GM21360 (cell line): ENCODE measurements at regions not wholly inside any gene's neighbourhood (a gene's known extent, or its start where the extent isn't known, plus 50 kb on each side); places are given as distances from the start of the nearest gene placed in this dataset.
"Not testable (repeated sequence)": the region's sequence is repeated elsewhere in the genome, so short reads cannot be mapped to it uniquely, and the experiment has no call there.

Experiments
- ATAC-seq: cut with Tn5 transposase; IDR thresholded peaks from one replicate; pipeline ENCODE4 v1.9.1; 2021; ENCODE audit warnings: mild to moderate bottlenecking, moderate library complexity; ENCODE audit not compliant: unreplicated experiment

- ATAC-seq: no peak
Observed at GRCh38 chr11:13134886-13135285, 125.8 kb downstream of the RASSF10 start.

DNA sequence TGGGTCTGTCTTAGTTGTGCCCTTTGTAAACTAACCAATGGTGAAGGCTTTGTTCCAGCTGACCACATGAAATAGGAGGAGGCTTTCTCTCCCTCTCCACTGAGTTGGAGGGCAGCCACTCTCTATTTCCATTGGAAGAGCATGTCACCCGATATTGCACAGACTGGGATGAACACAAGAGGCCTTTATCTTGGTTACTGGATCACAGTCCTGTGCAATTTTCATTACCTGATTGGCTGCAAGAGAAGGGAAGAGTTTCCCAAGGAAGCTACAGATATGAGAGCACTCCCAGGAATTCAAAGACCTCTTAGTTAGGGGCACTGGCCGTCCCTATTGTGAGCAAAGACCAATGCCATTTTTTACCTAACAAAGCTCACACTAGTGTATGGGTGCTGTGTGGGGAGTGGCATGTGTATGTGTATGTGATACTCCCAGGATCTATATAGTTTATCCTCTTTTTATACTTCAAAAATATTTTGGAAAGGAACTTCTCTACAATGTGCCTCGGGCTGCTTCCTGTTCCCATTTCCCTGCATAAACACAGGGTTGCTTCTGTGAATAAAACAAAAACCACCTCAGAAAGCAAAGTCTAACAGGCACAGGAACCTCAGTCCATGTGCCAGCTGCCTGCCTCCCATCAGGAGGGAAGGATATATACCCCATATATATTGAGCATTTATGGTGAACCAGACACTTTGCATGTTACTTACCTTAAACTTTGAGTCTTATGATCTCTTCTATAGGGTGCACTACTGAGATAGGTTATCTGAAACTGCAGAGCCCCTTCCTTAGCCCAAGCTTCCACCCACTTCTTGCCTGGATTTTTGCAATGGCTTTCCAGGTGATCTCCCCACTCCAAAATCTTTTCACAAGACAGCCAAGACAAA lies 126.5 kb downstream of the RASSF10 start:
- no peak for ATAC-seq

GRCh38 chr11:13136272-13136596 lies 127.1 kb downstream of the RASSF10 start:
- ATAC-seq: no peak

- ATAC-seq: no peak
Observed at GRCh38 chr11:13137844-13138301, 128.8 kb downstream of the RASSF10 start.

GRCh38 chr11:13139085-13139484 lies 130.0 kb downstream of the RASSF10 start:
- not testable (repeated sequence) for ATAC-seq

- ATAC-seq: no peak
Observed at GRCh38 chr11:13140028-13140870, 131.1 kb downstream of the RASSF10 start.

GRCh38 chr11:13140873-13141655 lies 131.9 kb downstream of the RASSF10 start:
- ATAC-seq: no peak

DNA sequence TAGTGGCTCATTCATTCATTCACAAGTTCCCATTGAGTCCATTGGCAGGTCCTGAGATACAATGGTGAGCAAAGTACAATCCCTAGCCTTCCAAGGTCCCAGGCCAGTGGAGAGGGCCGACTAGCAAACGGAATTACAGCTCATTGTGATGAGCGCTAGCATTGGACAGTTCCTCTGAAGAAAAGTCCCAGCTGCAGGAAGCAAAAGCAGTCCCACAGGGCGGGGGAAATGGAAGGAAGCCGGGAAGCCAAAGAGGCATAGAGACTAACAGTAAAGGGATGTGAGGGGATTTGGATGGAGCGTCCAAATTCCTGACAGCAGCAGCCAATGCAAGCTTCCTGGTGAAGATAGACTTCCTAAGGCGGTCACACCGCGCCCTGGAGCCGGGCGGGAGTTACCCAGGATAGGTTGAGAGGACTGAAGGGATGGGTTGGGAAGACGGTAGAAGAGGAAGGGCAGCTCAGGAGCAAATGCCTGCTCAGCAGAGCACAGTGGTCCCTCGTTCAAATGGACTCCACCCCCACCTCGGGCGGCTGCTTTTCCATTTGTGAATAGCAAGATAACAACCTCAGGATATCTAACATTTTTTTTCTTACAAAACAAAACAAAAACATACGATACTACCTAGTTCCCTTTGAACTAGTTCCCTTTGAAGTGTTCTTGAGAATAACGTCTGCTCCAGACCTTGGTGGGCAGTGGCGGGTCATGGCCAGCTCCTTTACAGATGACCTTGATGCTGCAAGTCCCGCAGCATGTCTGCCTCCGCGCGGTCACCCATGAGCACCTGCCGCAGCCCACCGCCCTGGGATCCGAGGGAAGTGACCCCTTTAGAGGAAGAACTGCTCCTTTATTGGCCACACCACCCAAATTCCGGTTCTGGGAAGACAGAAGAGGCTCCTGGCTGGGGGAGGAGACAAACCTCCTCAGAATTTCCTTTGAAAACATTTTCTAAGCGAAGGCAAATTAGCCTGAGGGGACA lies 132.9 kb downstream of the RASSF10 start:
- no peak for ATAC-seq

DNA sequence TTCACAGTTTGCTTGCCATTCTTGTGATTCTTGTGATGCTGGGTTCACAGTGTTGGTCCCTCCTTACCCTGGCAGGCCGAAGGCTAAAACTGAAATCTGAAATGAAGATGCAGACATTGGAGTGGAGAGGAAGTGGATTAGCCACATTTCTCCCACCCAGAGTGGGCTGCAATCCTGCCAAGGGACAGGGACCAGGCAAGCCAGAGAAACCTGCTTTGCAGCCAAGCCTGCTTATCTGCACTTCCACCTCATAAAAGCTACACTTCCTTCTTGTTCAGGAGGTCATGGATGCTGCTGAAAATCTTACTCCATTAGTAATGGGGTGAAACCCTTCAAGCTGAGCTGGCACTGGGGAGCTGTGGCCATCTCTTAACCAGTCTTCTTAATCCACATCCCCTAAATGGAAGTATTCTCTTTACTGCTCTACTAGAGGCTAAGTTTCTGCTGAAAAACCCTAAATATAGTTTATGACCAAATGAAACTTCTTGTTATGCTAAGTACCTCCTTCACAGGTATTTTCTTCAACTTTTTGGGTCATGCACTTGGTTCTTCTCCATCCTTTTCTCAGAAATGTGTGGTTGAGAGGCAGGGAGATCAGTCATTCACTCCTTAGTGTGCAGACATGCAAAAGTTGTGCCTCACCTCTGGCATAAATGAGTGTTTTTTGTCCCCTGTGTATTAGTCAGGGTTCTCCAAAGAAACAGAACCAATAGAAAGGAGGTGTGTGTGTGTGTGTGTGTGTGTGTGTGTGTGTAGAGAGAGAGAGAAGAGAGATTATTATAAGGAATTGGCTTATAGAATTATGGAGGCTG lies 133.9 kb upstream of the BMAL1 start:
- ATAC-seq: no peak

DNA sequence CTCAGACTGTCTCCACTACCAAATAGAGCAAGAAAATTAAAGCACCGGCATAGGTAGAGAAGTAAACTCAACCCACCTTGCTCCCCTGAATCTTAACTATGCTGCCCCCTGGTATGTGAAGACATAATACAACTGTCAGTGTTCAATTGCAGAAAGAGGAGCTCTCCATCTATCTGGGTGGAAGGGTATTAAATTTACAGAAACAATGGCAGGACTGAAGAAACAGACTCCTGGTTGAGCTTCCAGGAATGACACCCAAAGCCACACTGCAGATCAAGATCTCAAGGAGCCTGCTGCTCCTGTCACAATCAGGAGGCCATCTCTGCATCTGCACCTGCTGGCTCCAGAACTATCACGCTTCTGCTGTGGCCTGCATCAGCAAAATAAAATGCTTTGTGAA lies 132.1 kb upstream of the BMAL1 start:
- ATAC-seq: no peak

DNA sequence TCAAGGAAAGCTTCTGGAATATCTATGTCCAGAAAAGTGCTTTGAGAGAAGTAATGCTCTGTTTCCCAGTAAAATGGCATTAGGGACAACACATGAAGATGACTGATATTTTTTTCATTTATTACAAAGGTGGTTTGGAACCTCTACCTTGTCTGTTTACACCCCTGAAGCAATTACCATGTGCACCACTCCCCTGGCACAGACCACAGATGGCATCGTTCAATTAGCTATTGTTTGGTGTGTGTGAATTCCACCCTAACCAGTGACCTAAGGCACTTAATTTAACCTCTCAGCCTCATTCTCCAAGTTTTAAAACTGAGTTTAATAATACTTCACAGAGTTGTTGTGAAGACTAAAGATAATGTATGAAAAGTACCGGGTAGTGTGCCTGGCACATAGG lies 127.6 kb upstream of the BMAL1 start:
- no peak for ATAC-seq

- ATAC-seq: no peak
Observed at GRCh38 chr11:13150487-13150886, 127.1 kb upstream of the BMAL1 start.

DNA sequence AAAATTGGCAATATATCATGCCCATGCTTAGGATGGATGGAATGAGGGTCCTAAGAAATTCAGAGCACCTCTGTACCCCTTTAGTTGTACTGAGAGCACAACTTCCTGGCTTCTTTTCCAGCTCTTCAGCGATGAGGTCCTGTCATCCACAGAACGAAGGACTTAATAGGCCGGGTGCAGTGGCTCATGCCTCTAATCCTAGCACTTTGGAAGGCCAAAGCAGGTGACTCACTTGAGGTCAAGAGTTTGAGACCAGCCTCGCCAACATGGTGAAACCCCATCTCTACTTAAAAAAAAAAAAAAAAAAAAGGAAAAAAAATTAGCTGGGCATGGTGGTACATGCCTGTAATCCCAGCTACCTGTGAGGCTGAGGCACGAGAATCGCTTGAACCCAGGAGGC lies 125.3 kb upstream of the BMAL1 start:
- ATAC-seq: no peak

- no peak for ATAC-seq
Observed at GRCh38 chr11:13152736-13153541, 124.7 kb upstream of the BMAL1 start.

- not testable (repeated sequence) for ATAC-seq
Observed at GRCh38 chr11:13154374-13154773, 123.2 kb upstream of the BMAL1 start.

- ATAC-seq: no peak
Observed at GRCh38 chr11:13160346-13160745, 117.2 kb upstream of the BMAL1 start.

DNA sequence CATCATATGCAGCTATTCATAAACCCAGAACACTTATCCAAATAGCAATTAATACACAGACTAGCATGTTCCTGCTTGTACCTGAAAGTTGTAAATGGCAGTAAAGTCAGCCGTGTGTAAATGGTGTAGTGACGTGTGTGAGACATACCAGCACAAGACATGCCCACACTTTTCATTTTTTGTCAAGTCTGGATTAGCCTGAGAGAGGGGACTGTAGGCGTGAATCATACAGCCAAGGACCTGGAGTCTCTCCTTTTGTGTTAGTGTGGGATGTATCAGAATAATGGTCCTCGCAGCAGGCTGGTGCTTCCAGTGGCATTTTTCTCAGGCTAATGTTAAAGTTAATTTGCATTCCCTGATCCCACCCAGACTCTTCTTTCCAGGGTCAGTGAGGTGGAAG lies 116.8 kb upstream of the BMAL1 start:
- no peak for ATAC-seq

GRCh38 chr11:13163158-13163557 lies 114.4 kb upstream of the BMAL1 start:
- no peak for ATAC-seq
